KMS-11 (cell line): ENCODE measurements at regions not wholly inside any gene's neighbourhood (a gene's known extent, or its start where the extent isn't known, plus 50 kb on each side); places are given as distances from the start of the nearest gene placed in this dataset.

Source experiments
- H2AFZ ChIP-seq: fragments of 200-600 bp; sonication (generic); 2 replicates; pipeline ENCODE4 v1.6.1; 2016; ENCODE audit warnings: antibody characterized with exemption, mixed run types, low read depth
- H3K27ac ChIP-seq: fragments of 200-600 bp; sonication (generic); 2 replicates; pipeline ENCODE4 v1.6.1; 2016; ENCODE audit warnings: mild to moderate bottlenecking, mixed run types
- H3K27me3 ChIP-seq: fragments of 200-600 bp; sonication (generic); 2 replicates; pipeline ENCODE4 v1.6.1; 2017; ENCODE audit warnings: mild to moderate bottlenecking, low read depth, mixed run types, moderate library complexity; ENCODE audit not compliant: insufficient read depth
- H3K36me3 ChIP-seq: fragments of 200-600 bp; sonication (generic); 2 replicates; pipeline ENCODE4 v1.6.1; 2017; ENCODE audit warnings: mild to moderate bottlenecking, mixed run types; ENCODE audit not compliant: insufficient read depth
- H3K4me1 ChIP-seq: fragments of 200-600 bp; sonication (generic); 2 replicates; pipeline ENCODE4 v1.6.1; 2016; ENCODE audit warnings: mild to moderate bottlenecking, low read depth, mixed run types; ENCODE audit not compliant: poor library complexity, severe bottlenecking
- H3K4me2 ChIP-seq: fragments of 200-600 bp; sonication (generic); 2 replicates; pipeline ENCODE4 v1.7.0; 2016; ENCODE audit warnings: mild to moderate bottlenecking, mixed run types
- H3K4me3 ChIP-seq: fragments of 200-600 bp; sonication (generic); IDR thresholded peaks from 2 replicates; pipeline ENCODE4 v1.6.1; 2017; ENCODE audit warnings: low read depth, low read length, mixed read lengths; ENCODE audit not compliant: insufficient read depth
- H3K79me2 ChIP-seq: fragments of 200-600 bp; sonication (generic); 2 replicates; pipeline ENCODE4 v1.6.1; 2016; ENCODE audit warnings: low read depth, mixed run types; ENCODE audit not compliant: insufficient read depth
- H3K9ac ChIP-seq: fragments of 200-600 bp; sonication (generic); 2 replicates; pipeline ENCODE4 v1.6.1; 2016; ENCODE audit warnings: mild to moderate bottlenecking, mixed run types
- H4K20me1 ChIP-seq: fragments of 200-600 bp; sonication (generic); 2 replicates; pipeline ENCODE4 v1.6.1; 2016; ENCODE audit warnings: mild to moderate bottlenecking, mixed run types; ENCODE audit not compliant: insufficient read depth
- CTCF ChIP-seq: fragments of 200-600 bp; sonication (generic); conservative IDR thresholded peaks from 2 replicates; pipeline ENCODE4 v1.6.1; 2017; ENCODE audit warnings: low read depth, mild to moderate bottlenecking, antibody characterized with exemption, low read length, moderate library complexity, mixed read lengths

DNA sequence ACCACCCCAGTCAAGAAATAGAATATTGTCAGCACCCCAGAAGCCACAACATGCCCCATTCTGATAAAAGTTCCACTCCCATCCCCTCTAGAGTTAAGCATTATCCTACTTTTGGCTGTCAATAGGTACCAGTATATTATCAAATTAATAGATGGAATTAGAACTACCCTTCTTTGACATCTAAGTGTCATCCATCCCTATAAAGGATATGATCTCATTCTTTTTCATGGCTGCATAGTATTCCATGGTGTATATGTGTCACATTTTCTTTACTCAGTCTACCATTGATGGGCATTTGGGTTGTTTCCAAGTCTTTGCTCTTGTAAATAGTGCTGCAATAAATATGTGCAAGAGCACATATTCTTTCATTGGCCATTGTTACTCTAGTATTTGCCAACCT, 246.2 kb downstream of the SEC23A start:
- no peaks in the 10 kb centered on the region for H3K36me3 ChIP-seq
- H3K79me2 ChIP-seq: no peaks in the 10 kb centered on the region
- no peak overlapping the region for H3K9ac ChIP-seq
- no peaks in the 10 kb centered on the region for H3K4me1 ChIP-seq
- no peaks in the 10 kb centered on the region for H3K27me3 ChIP-seq
- H3K27ac ChIP-seq: no peak overlapping the region
- no peak overlapping the region for H2AFZ ChIP-seq
- H4K20me1 ChIP-seq: no peaks in the 10 kb centered on the region
- H3K4me2 ChIP-seq: no peak overlapping the region
- no peak overlapping the region for H3K4me3 ChIP-seq
- TF ChIP-seq CTCF: no peak

DNA sequence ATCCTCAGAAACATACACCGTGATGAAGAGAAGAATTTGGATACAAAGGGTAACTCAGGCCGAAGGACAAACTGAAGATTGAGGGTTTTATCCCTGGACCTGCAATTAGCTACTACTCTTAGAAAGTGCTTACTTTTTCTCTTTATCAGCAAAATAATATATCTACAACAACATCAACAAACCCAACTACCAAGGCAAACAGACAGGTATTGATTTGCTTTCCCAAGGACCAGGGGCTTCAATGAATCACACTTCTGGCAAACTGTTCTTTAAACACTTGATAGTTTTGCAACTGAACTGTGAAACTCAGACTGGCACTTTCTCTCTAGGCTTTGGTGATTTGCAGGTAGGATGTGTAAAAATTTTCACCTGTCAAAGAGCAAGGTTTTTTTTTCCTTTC, 247.5 kb downstream of the SEC23A start:
- H3K4me2 ChIP-seq: no peak overlapping the region
- no peak for TF ChIP-seq CTCF
- H2AFZ ChIP-seq: no peak overlapping the region
- no peak overlapping the region for H3K27ac ChIP-seq
- H3K9ac ChIP-seq: no peak overlapping the region
- no peaks in the 10 kb centered on the region for H4K20me1 ChIP-seq
- H3K79me2 ChIP-seq: no peaks in the 10 kb centered on the region
- no peaks in the 10 kb centered on the region for H3K4me1 ChIP-seq
- H3K27me3 ChIP-seq: no peaks in the 10 kb centered on the region
- no peak overlapping the region for H3K4me3 ChIP-seq
- no peaks in the 10 kb centered on the region for H3K36me3 ChIP-seq

DNA sequence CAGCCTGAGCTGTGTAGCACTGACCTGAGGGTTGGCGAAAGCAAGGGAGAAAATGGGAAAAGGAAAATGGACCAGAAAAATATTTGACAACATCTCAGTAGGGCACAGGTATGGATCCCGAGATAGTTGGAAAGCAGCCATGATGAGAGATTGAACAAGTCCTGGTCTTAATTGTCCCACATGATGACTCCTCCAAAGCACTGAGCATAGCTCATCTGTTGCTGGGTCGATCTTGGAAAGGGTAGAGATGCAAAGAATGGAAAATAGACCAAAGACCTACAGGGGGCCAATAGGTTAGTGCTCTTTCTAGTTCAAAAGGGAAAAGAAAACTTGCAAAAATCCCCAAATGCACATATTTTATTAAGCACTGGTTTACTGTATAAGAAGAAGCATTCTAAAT, 251.9 kb downstream of the SEC23A start:
- Histone ChIP-seq H3K4me1 (no peaks in the 10 kb centered on the region), H3K9ac (no peak overlapping the region), H4K20me1 (no peaks in the 10 kb centered on the region), H3K4me2 (no peak overlapping the region), H3K36me3 (no peaks in the 10 kb centered on the region), H3K79me2 (no peaks in the 10 kb centered on the region), H3K27ac (no peak overlapping the region), H2AFZ (no peak overlapping the region), H3K4me3 (no peak overlapping the region), H3K27me3 (no peaks in the 10 kb centered on the region)
- TF ChIP-seq CTCF: no peak

GRCh38 chr14:38850664-38851063, 252.4 kb downstream of the SEC23A start:
- Histone ChIP-seq H3K4me2 (no peak overlapping the region), H3K79me2 (no peaks in the 10 kb centered on the region), H4K20me1 (no peaks in the 10 kb centered on the region), H2AFZ (no peak overlapping the region), H3K4me3 (no peak overlapping the region), H3K27me3 (no peaks in the 10 kb centered on the region), H3K9ac (no peak overlapping the region), H3K27ac (no peak overlapping the region), H3K36me3 (no peaks in the 10 kb centered on the region), H3K4me1 (no peaks in the 10 kb centered on the region)
- TF ChIP-seq CTCF: no peak
